Tibial artery (tissue), 4 donors: ENCODE measurements at regions not wholly inside any gene's neighbourhood (a gene's known extent, or its start where the extent isn't known, plus 50 kb on each side); places are given as distances from the start of the nearest gene placed in this dataset.

Experiments
- DNase-seq, 2 donors: peaks; one replicate each; pipeline ENCODE4 v3.0.0-alpha.2; 2019
- H3K27ac ChIP-seq, 2 donors: fragments of 200-600 bp; sonication (generic) in 1 of 2; 1 replicate in 1 of 2; 2 replicates in 1 of 2; pipeline ENCODE4 v1.5.1; 2018 to 2019; ENCODE audit warnings: mild to moderate bottlenecking in 1 of 2
- H3K27me3 ChIP-seq, 2 donors: fragments of 200-600 bp; sonication (generic) in 1 of 2; one replicate each; pipeline versions ENCODE4 v1.5.1 to v1.6.0; 2016 to 2019
- H3K36me3 ChIP-seq, 3 donors: fragments of 200-600 bp; sonication (generic) in 2 of 3; one replicate each; pipeline ENCODE4 v1.5.1; 2016 to 2019; ENCODE audit warnings: mild to moderate bottlenecking in 2 of 3
- H3K4me1 ChIP-seq, 4 donors: fragments of 200-600 bp; sonication (generic) in 2 of 4; 1 replicate in 3 of 4; 2 replicates in 1 of 4; pipeline ENCODE4 v1.5.1; 2016 to 2019
- H3K4me3 ChIP-seq, 2 donors: fragments of 200-600 bp; sonication (generic) in 1 of 2; 1 replicate in 1 of 2; 2 replicates in 1 of 2; pipeline ENCODE4 v1.5.1; 2018 to 2019; ENCODE audit warnings: mild to moderate bottlenecking in 2 of 2
- H3K9me3 ChIP-seq, 3 donors: fragments of 200-600 bp; sonication (generic) in 1 of 3; one replicate each; pipeline ENCODE4 v1.5.1; 2016 to 2019
- CTCF ChIP-seq, 2 experiments: fragments of 200-600 bp in 1 of 2; fragments of 450-650 bp in 1 of 2; IDR thresholded peaks; one replicate each; pipeline ENCODE4 v1.5.1; 2017 to 2019; ENCODE audit warnings: antibody characterized with exemption in 2 of 2, mild to moderate bottlenecking in 1 of 2, moderate library complexity in 1 of 2
- intact Hi-C: fragments of 100-400 bp; cut with DNase I; formaldehyde crosslinking; loops from one replicate; pipeline ENCODE4 v1.15.0; 2023; ENCODE audit warnings: low total_unique reads

DNA sequence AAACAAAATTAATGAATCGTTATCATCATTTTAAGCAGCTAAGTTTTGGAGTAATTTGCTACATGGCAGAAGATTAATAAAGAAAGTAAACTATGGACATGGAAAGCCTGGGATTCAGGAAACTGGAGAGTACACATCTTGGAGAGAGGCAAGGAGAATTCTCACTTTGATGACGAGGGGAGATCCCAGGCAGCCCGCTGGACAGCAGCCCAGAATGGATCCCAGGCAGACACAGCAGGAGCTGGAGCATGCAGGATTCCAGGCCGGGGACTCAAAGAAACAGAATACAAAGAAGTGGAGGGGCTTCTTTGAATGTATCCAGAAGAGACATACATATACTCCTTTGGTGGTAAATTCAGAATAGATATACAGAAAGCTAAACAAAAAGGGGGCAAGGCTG, 118.0 kb upstream of the ATP6AP2 start:
- peaks cover 0 to 7% (median 0%) of the 10 kb centered on the region in 3 donors for H3K9me3 ChIP-seq
- no peaks in the 10 kb centered on the region for H3K36me3 ChIP-seq
- intact Hi-C loops = no loop called here
- no peak for DNase-seq
- H3K27me3 ChIP-seq = no peaks in the 10 kb centered on the region
- no peak for TF ChIP-seq CTCF (IDR thresholded peaks at IDR 0.05)
- peaks cover 0 to 6% (median 0%) of the 10 kb centered on the region in 4 donors for H3K4me1 ChIP-seq
- H3K27ac ChIP-seq = no peak overlapping the region
- H3K4me3 ChIP-seq = no peak overlapping the region

DNA sequence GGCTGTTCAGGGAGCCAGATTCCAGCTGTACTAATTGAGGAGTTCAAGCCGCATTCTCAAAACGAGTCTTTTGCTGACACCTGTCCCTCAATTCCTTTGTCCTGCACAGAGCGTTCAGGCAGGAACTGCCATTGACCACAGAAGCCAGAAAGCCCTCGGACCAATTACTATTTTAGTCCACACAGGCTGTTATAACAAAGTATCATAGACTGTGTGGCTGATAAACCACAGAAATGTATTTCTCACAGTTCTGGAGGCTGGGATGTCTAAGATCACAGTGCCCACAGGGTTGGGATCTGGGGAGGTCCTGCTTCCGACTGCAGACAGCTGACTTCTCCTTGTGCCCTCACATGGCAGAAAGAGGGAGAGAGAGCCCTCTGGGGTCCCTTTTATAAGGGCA, 119.8 kb upstream of the ATP6AP2 start:
- peaks cover 0 to 12% (median 0%) of the 10 kb centered on the region in 3 donors for H3K9me3 ChIP-seq
- peaks cover 0 to 5% (median 0%) of the 10 kb centered on the region in 4 donors for H3K4me1 ChIP-seq
- TF ChIP-seq CTCF (IDR thresholded peaks at IDR 0.05) = no peak
- H3K4me3 ChIP-seq = no peak overlapping the region
- no peaks in the 10 kb centered on the region for H3K36me3 ChIP-seq
- no peak overlapping the region for H3K27ac ChIP-seq
- no peak for DNase-seq
- H3K27me3 ChIP-seq = no peaks in the 10 kb centered on the region
- intact Hi-C loops = no loop called here

- H3K36me3 ChIP-seq = no peaks in the 10 kb centered on the region
- H3K27ac ChIP-seq = no peak overlapping the region
- H3K4me3 ChIP-seq = no peak overlapping the region
- no peaks in the 10 kb centered on the region for H3K4me1 ChIP-seq
- intact Hi-C loops = no loop called here
- TF ChIP-seq CTCF (IDR thresholded peaks at IDR 0.05) = no peak
- H3K27me3 ChIP-seq = no peaks in the 10 kb centered on the region
- H3K9me3 ChIP-seq = peaks cover 0 to 12% (median 0%) of the 10 kb centered on the region in 3 donors
- no peak for DNase-seq
Observed at GRCh38 chrX:40459571-40460158, 121.1 kb upstream of the ATP6AP2 start.

DNA sequence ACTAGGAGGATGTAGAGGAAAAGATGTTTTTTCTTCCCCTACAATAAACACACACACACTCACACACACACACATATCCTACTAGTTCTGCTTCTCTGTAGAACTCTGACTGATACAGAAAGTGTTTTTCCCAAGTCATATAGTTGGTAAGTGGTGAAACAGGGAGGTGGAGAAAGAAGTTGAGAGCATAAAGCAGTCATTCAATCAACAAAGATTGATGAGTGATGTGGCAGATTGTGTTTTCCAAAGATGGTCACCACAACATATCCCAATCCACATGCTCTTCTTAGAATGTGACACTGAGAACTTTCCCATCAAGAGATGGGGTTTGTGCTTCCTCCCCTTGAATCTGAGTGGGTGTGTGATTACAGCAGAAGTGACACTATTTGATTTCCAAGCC, 123.4 kb upstream of the ATP6AP2 start:
- Histone ChIP-seq H3K9me3 (peaks cover 0 to 12% (median 0%) of the 10 kb centered on the region in 3 donors), H3K4me1 (no peaks in the 10 kb centered on the region), H3K4me3 (no peak overlapping the region), H3K27ac (no peak overlapping the region), H3K27me3 (no peaks in the 10 kb centered on the region), H3K36me3 (no peaks in the 10 kb centered on the region)
- no peak for DNase-seq
- intact Hi-C loops = no loop called here
- no peak for TF ChIP-seq CTCF (IDR thresholded peaks at IDR 0.05)

GRCh38 chrX:40452031-40452430, 128.7 kb upstream of the ATP6AP2 start:
- DNase-seq = no peak
- H3K9me3 ChIP-seq = peaks cover 0 to 2% (median 0%) of the 10 kb centered on the region in 3 donors
- no peaks in the 10 kb centered on the region for H3K36me3 ChIP-seq
- H3K27ac ChIP-seq = no peak overlapping the region
- intact Hi-C loops = no loop called here
- TF ChIP-seq CTCF (IDR thresholded peaks at IDR 0.05) = no peak
- no peaks in the 10 kb centered on the region for H3K4me1 ChIP-seq
- no peak overlapping the region for H3K4me3 ChIP-seq
- H3K27me3 ChIP-seq = no peaks in the 10 kb centered on the region
